ENCODE measurements at regions not wholly inside any gene's neighbourhood (a gene's known extent, or its start where the extent isn't known, plus 50 kb on each side); places are given as distances from the start of the nearest gene placed in this dataset.

DNA sequence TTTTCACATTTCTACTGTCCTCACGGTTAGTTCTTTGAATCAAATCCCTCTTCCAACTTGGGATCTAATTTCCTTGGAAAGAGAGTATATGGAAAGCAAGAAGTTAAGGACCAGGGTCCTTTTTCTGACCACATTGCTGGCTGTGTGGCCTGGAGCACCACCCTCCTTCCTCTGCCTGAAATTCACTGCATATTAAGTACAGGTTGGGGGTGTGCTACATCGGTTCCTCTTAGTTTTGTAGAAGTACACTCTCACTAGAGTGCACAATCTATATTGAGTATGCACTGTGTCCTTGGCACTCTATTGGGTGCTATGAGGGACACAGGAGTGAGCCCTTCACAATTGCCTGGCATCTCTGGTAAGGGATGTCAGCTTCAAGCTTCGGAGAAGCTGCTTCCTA, 53.8 kb upstream of the KLF9 start (continued):
- no peak for TF ChIP-seq ZNF114 (CRISPR knock-in tag; IDR thresholded peaks at IDR 0.05)
- TF ChIP-seq JUNB (IDR thresholded peaks at IDR 0.05; ENCODE audit: unreplicated experiment) = no peak

DNA sequence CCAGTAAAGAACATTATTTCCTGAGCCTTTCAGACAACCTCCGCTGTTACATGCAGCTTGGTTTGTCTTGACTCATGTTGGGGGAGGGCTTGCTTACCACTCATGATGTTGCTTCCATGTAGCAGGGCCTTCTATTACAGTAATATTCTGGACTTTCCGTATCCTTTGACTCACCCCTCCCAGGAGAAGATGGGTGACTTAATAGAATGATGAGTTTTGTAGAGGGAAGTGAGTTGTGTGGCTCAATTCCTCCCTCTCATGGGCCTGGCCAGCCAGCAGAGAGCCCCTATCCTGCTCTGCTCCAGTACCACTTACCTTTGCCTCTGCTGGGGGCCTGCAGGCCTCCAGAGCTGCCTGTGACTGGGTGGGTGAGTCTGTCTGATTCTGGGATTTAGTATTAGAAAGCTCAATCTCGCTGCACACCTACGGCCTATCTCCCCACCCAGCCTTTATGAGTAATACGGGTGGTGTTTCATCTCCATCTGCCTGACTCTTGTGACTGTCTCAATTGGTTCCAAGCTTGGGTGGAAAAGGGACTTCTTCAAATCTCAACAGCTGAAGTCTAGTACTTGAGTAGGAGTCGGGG, 52.6 kb upstream of the KLF9 start:
- Histone ChIP-seq H3K27me3 (ENCODE audit: insufficient read depth) (no peaks in the 10 kb centered on the region), H3K9me2 (ENCODE audit: insufficient read depth) (no peaks in the 10 kb centered on the region), H3F3A (replicated peaks; ENCODE audit: low read depth) (no peaks in the 10 kb centered on the region), H3K4me3 (no peak overlapping the region), H3K4me1 (ENCODE audit: insufficient read depth) (peaks cover 5% of the 10 kb centered on the region; the same call in 1 of the 2 replicates), H4K20me1 (replicated peaks; ENCODE audit: insufficient read depth) (no peaks in the 10 kb centered on the region), H3K79me2 (replicated peaks; ENCODE audit: insufficient read depth) (no peaks in the 10 kb centered on the region), H2AFZ (no peak overlapping the region), H3K27ac (ENCODE audit: low read depth) (no peak overlapping the region), H3K4me2 (no peak overlapping the region), H3K36me3 (ENCODE audit: insufficient read depth) (no peaks in the 10 kb centered on the region)
- TF ChIP-seq ZNF114 (CRISPR knock-in tag; IDR thresholded peaks at IDR 0.05) (no peak), REST (IDR thresholded peaks at IDR 0.05; ENCODE audit: unreplicated experiment) (no peak), CTCF (conservative IDR thresholded peaks at IDR 0.05; ENCODE audit: low read depth in 2 of 2) (no peak), ETS1 (IDR thresholded peaks at IDR 0.05) (no peak), NANOG (IDR thresholded peaks at IDR 0.05; ENCODE audit: borderline replicate concordance) (no peak), ZNF462 (CRISPR knock-in tag; IDR thresholded peaks at IDR 0.05) (no peak), CREB1 (CRISPR knock-in tag; IDR thresholded peaks at IDR 0.05; ENCODE audit: low read depth) (no peak), EZH2phosphoT487 (IDR thresholded peaks at IDR 0.05; ENCODE audit: unreplicated experiment) (no peak), EZH2 (IDR thresholded peaks at IDR 0.05; ENCODE audit: low read depth, unreplicated experiment) (no peak)
- Mint-ChIP-seq H3K9me3 (no peaks in the 10 kb centered on the region), H3K36me3 (ENCODE audit: low read depth) (no peaks in the 10 kb centered on the region), H3K27ac (no peak overlapping the region), H3K27me3 (ENCODE audit: insufficient read depth, low read depth, poor library complexity) (peaks cover 2% of the 10 kb centered on the region), H3K4me1 (peaks cover 12% of the 10 kb centered on the region; the same call in 2 of the 3 replicates), H3K4me3 (no peak overlapping the region)
- DNase-seq (ENCODE audit: low spot score) (no peak), ATAC-seq (no peak)
